Stomach (tissue), 8 donors: ENCODE measurements at regions not wholly inside any gene's neighbourhood (a gene's known extent, or its start where the extent isn't known, plus 50 kb on each side); places are given as distances from the start of the nearest gene placed in this dataset.
"Not testable (repeated sequence)": the region's sequence is repeated elsewhere in the genome, so short reads cannot be mapped to it uniquely, and the experiment has no call there.

Source experiments
- DNase-seq, 2 donors: peaks; one replicate each; pipeline versions ENCODE4 v3.0.0 to v3.0.0-alpha.2; 2013 to 2019
- H3K27ac ChIP-seq, 5 donors: fragments of 200-600 bp in 4 of 5; sonication (generic) in 4 of 5; one replicate each; pipeline ENCODE4 v1.5.1; 2013 to 2019; ENCODE audit warnings: mild to moderate bottlenecking in 1 of 5, moderate library complexity in 1 of 5
- H3K27me3 ChIP-seq, 3 donors: fragments of 200-600 bp; sonication (generic); one replicate each; pipeline ENCODE4 v1.5.1; 2017 to 2019; ENCODE audit warnings: mixed run types in 1 of 3
- H3K36me3 ChIP-seq, 4 donors: fragments of 200-600 bp; sonication (generic); 1 replicate in 3 of 4; 2 replicates in 1 of 4; pipeline ENCODE4 v1.5.1; 2016 to 2019
- H3K4me1 ChIP-seq, 4 donors: fragments of 200-600 bp; sonication (generic); one replicate each; pipeline ENCODE4 v1.5.1; 2016 to 2019
- H3K4me3 ChIP-seq, 4 donors: fragments of 200-600 bp; sonication (generic) in 3 of 4; one replicate each; pipeline ENCODE4 v1.5.1; 2016 to 2019; ENCODE audit warnings: mild to moderate bottlenecking in 1 of 4
- H3K9me3 ChIP-seq, 4 donors: fragments of 200-600 bp; sonication (generic); one replicate each; pipeline ENCODE4 v1.5.1; 2016 to 2019
- WGBS, 5 donors: extraction: QIAGEN DNeasy Blood & Tissue Kit in 3 of 5; methylation state at CpG; one replicate each; pipeline versions ENCODE4 v1.1.5 to v1.1.7; 2013 to 2018; 5-methylcytosine and 5-hydroxymethylcytosine counted together
- intact Hi-C: fragments of 100-400 bp; cut with DNase I; formaldehyde crosslinking; loops from one replicate; pipeline ENCODE4 v1.15.1; 2023; ENCODE audit warnings: low total_unique reads
- donor health status: healthy with polysubstance abuse.
- donor health status: Bipolar disorder and iron deficiency.
- donor health status: healthy.

GRCh38 chr9:67417341-67417983, 425.1 kb upstream of the SPATA31A3 start:
- H3K27ac ChIP-seq, H3K9me3 ChIP-seq, H3K4me3 ChIP-seq, intact Hi-C loops, H3K27me3 ChIP-seq, DNase-seq, H3K4me1 ChIP-seq, H3K36me3 ChIP-seq: not testable (repeated sequence)
- WGBS, 5 donors: 75 to 100% (median 91%) methylated on average over 1 of the region's 7 CpGs

GRCh38 chr9:67416639-67417038, 424.3 kb upstream of the SPATA31A3 start:
- not testable (repeated sequence) for H3K4me1 ChIP-seq

GRCh38 chr9:67410606-67411220, 418.4 kb upstream of the SPATA31A3 start:
- DNase-seq, intact Hi-C loops, H3K27me3 ChIP-seq, H3K4me1 ChIP-seq, H3K36me3 ChIP-seq, H3K9me3 ChIP-seq, H3K4me3 ChIP-seq, H3K27ac ChIP-seq: not testable (repeated sequence)
- 52 to 81% (median 77%) methylated on average over 3 to 5 of the region's 7 CpGs for WGBS, 5 donors

More at GRCh38 chr9:67416639-67417038, 424.3 kb upstream of the SPATA31A3 start:
- DNase-seq, H3K36me3 ChIP-seq, H3K4me3 ChIP-seq, intact Hi-C loops, H3K27me3 ChIP-seq, H3K27ac ChIP-seq, H3K9me3 ChIP-seq: not testable (repeated sequence)
- WGBS, 5 donors: 82 to 90% (median 88%) methylated on average over 2 to 4 of the region's 6 CpGs

- WGBS, 5 donors: no CpG with 5 or more reads among the region's 4 CpGs
- H3K36me3 ChIP-seq, H3K4me3 ChIP-seq, H3K4me1 ChIP-seq, H3K27me3 ChIP-seq, H3K27ac ChIP-seq, H3K9me3 ChIP-seq, intact Hi-C loops, DNase-seq: not testable (repeated sequence)
Observed at GRCh38 chr9:67403739-67404138, 411.4 kb upstream of the SPATA31A3 start.

GRCh38 chr9:67397731-67398130, 405.4 kb upstream of the SPATA31A3 start:
- intact Hi-C loops, DNase-seq, H3K4me3 ChIP-seq, H3K27ac ChIP-seq, H3K9me3 ChIP-seq, H3K4me1 ChIP-seq, H3K36me3 ChIP-seq, H3K27me3 ChIP-seq: not testable (repeated sequence)
- 62 to 81% (median 71%) methylated on average over 2 of the region's 2 CpGs for WGBS, 5 donors

- H3K4me3 ChIP-seq, intact Hi-C loops, H3K27ac ChIP-seq, H3K36me3 ChIP-seq, H3K9me3 ChIP-seq, H3K4me1 ChIP-seq, H3K27me3 ChIP-seq, DNase-seq: not testable (repeated sequence)
- no CpG with 5 or more reads among the region's 5 CpGs for WGBS, 5 donors
Observed at GRCh38 chr9:67394782-67395181, 402.4 kb upstream of the SPATA31A3 start.

- intact Hi-C loops, H3K9me3 ChIP-seq, H3K27me3 ChIP-seq, DNase-seq, H3K27ac ChIP-seq, H3K4me3 ChIP-seq, H3K4me1 ChIP-seq, H3K36me3 ChIP-seq: not testable (repeated sequence)
- 33% methylated on average over 2 of the region's 4 CpGs; no CpG with 5 or more reads in 4 of the 5 donors for WGBS, 5 donors
Observed at GRCh38 chr9:67394038-67394437, 401.7 kb upstream of the SPATA31A3 start.

GRCh38 chr9:67369664-67370063, 377.3 kb upstream of the SPATA31A3 start:
- H3K4me3 ChIP-seq, H3K36me3 ChIP-seq, intact Hi-C loops, H3K27ac ChIP-seq, H3K4me1 ChIP-seq, DNase-seq, H3K9me3 ChIP-seq, H3K27me3 ChIP-seq: not testable (repeated sequence)
- no CpG with 5 or more reads among the region's 2 CpGs for WGBS, 5 donors

GRCh38 chr9:67362325-67362724, 370.0 kb upstream of the SPATA31A3 start:
- DNase-seq, H3K4me1 ChIP-seq, H3K27me3 ChIP-seq, intact Hi-C loops, H3K27ac ChIP-seq, H3K36me3 ChIP-seq, H3K4me3 ChIP-seq, H3K9me3 ChIP-seq: not testable (repeated sequence)
- no CpG with 5 or more reads among the region's 7 CpGs for whole genome bisulfite sequencing, 5 donors

GRCh38 chr9:67353961-67354360, 361.6 kb upstream of the SPATA31A3 start:
- intact Hi-C loops, H3K27ac ChIP-seq, H3K9me3 ChIP-seq, H3K27me3 ChIP-seq, DNase-seq, H3K4me3 ChIP-seq, H3K36me3 ChIP-seq, H3K4me1 ChIP-seq: not testable (repeated sequence)
- no CpG with 5 or more reads among the region's 4 CpGs for WGBS, 5 donors

- DNase-seq, intact Hi-C loops, H3K9me3 ChIP-seq, H3K27ac ChIP-seq, H3K36me3 ChIP-seq, H3K4me1 ChIP-seq, H3K27me3 ChIP-seq, H3K4me3 ChIP-seq: not testable (repeated sequence)
- no CpG with 5 or more reads among the region's 2 CpGs for WGBS, 5 donors
Observed at GRCh38 chr9:67349424-67349759, 357.0 kb upstream of the SPATA31A3 start.

- H3K36me3 ChIP-seq, intact Hi-C loops, H3K4me1 ChIP-seq, H3K27ac ChIP-seq, H3K4me3 ChIP-seq, H3K9me3 ChIP-seq, H3K27me3 ChIP-seq, DNase-seq: not testable (repeated sequence)
- no CpG with 5 or more reads among the region's 2 CpGs for WGBS, 5 donors
Observed at GRCh38 chr9:67348562-67349423, 356.4 kb upstream of the SPATA31A3 start.
